D341Med (cell line): ENCODE measurements at regions not wholly inside any gene's neighbourhood (a gene's known extent, or its start where the extent isn't known, plus 50 kb on each side); places are given as distances from the start of the nearest gene placed in this dataset.

Experiments used
- DNase-seq: peaks from one replicate; pipeline ENCODE4 v3.0.0; 2012; ENCODE audit warnings: low spot score

GRCh38 chr13:40223585-40223984 is 442.9 kb downstream of the FOXO1 start:
- DNase-seq, result no peak

- DNase-seq, result no peak
Measured at GRCh38 chr13:40228496-40228895, 437.9 kb downstream of the FOXO1 start.

- no peak for DNase-seq
Measured at GRCh38 chr13:40228990-40229389, 437.5 kb downstream of the FOXO1 start.

- DNase-seq, result no peak
Measured at GRCh38 chr13:40230833-40231266, 435.6 kb downstream of the FOXO1 start.

- DNase-seq, result no peak
Measured at GRCh38 chr13:40231311-40231710, 435.1 kb downstream of the FOXO1 start.

GRCh38 chr13:40231751-40232150 is 434.7 kb downstream of the FOXO1 start:
- no peak for DNase-seq

GRCh38 chr13:40232311-40233040 is 434.0 kb downstream of the FOXO1 start:
- no peak for DNase-seq

GRCh38 chr13:40233731-40234195 is 432.7 kb downstream of the FOXO1 start:
- no peak for DNase-seq

- DNase-seq, result no peak
Measured at GRCh38 chr13:40235160-40235796, 431.2 kb downstream of the FOXO1 start.

- DNase-seq, result no peak
Measured at GRCh38 chr13:40236566-40237168, 429.8 kb downstream of the FOXO1 start.

GRCh38 chr13:40238761-40239160 is 427.7 kb downstream of the FOXO1 start:
- DNase-seq, result no peak

GRCh38 chr13:40240293-40240692 is 426.1 kb downstream of the FOXO1 start:
- DNase-seq, result no peak

GRCh38 chr13:40241125-40241798 is 425.2 kb downstream of the FOXO1 start:
- DNase-seq, result no peak

- no peak for DNase-seq
Measured at GRCh38 chr13:40243047-40243446, 423.4 kb downstream of the FOXO1 start.

GRCh38 chr13:40243982-40244381 is 422.5 kb downstream of the FOXO1 start:
- no peak for DNase-seq

- no peak for DNase-seq
Measured at GRCh38 chr13:40245567-40245966, 420.9 kb downstream of the FOXO1 start.

- no peak for DNase-seq
Measured at GRCh38 chr13:40247845-40248244, 418.6 kb downstream of the FOXO1 start.

- DNase-seq, result no peak
Measured at GRCh38 chr13:40251343-40252032, 415.0 kb downstream of the FOXO1 start.

GRCh38 chr13:40252241-40252640 is 414.2 kb downstream of the FOXO1 start:
- no peak for DNase-seq

- no peak for DNase-seq
Measured at GRCh38 chr13:40252676-40253075, 413.8 kb downstream of the FOXO1 start.

- DNase-seq, result no peak
Measured at GRCh38 chr13:40254394-40254793, 412.0 kb downstream of the FOXO1 start.

GRCh38 chr13:40255551-40255950 is 410.9 kb downstream of the FOXO1 start:
- no peak for DNase-seq
